Ovary (tissue), 3 donors: ENCODE measurements at regions not wholly inside any gene's neighbourhood (a gene's known extent, or its start where the extent isn't known, plus 50 kb on each side); places are given as distances from the start of the nearest gene placed in this dataset.

ENCODE experiments used
- EP300 ChIP-seq: sonication (generic); formaldehyde crosslinking; IDR thresholded peaks from one replicate; pipeline ENCODE4 v1.6.1; 2017; ENCODE audit warnings: antibody characterized with exemption
- POLR2A ChIP-seq: fragments of 450-650 bp; IDR thresholded peaks from one replicate; pipeline ENCODE4 v1.6.1; 2017; ENCODE audit warnings: antibody characterized with exemption, mild to moderate bottlenecking, moderate library complexity
- TF ChIP-seq, protein P1 (sequence below), 3 donors: fragments of 450-650 bp in 2 of 3; fragments of 200-600 bp in 1 of 3; IDR thresholded peaks; one replicate each; pipeline versions ENCODE4 v1.5.1 to v1.8.0; 2016 to 2022; ENCODE audit warnings: antibody characterized with exemption in 3 of 3, mild to moderate bottlenecking in 1 of 3
- donor health status: DM: no; HTN: no; CAD: no.

GRCh38 chr2:136310005-136310495 lies 192.1 kb upstream of the CXCR4 start:
- TF ChIP-seq, protein P1, sequence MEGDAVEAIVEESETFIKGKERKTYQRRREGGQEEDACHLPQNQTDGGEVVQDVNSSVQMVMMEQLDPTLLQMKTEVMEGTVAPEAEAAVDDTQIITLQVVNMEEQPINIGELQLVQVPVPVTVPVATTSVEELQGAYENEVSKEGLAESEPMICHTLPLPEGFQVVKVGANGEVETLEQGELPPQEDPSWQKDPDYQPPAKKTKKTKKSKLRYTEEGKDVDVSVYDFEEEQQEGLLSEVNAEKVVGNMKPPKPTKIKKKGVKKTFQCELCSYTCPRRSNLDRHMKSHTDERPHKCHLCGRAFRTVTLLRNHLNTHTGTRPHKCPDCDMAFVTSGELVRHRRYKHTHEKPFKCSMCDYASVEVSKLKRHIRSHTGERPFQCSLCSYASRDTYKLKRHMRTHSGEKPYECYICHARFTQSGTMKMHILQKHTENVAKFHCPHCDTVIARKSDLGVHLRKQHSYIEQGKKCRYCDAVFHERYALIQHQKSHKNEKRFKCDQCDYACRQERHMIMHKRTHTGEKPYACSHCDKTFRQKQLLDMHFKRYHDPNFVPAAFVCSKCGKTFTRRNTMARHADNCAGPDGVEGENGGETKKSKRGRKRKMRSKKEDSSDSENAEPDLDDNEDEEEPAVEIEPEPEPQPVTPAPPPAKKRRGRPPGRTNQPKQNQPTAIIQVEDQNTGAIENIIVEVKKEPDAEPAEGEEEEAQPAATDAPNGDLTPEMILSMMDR (IDR thresholded peaks at IDR 0.05): no peak
- TF ChIP-seq POLR2A: no peak
- TF ChIP-seq EP300: no peak
